H1 (cell line): ENCODE measurements at regions not wholly inside any gene's neighbourhood (a gene's known extent, or its start where the extent isn't known, plus 50 kb on each side); places are given as distances from the start of the nearest gene placed in this dataset.

Experiments
- CHD1 ChIP-seq: IDR thresholded peaks from 2 replicates; pipeline ENCODE4 v1.6.1; 2012; ENCODE audit warnings: low read depth, low read length, improper control_type of control experiment
- EZH2 ChIP-seq: fragments of 200-600 bp; sonication (generic); IDR thresholded peaks from 2 replicates; pipeline ENCODE4 v1.7.1; 2012; ENCODE audit warnings: low read depth, mild to moderate bottlenecking, moderate library complexity, low read length, inconsistent platforms; ENCODE audit not compliant: severe bottlenecking
- NANOG ChIP-seq: IDR thresholded peaks from 2 replicates; pipeline ENCODE4 v1.6.1; 2011; ENCODE audit warnings: low read length, low read depth, mild to moderate bottlenecking, inconsistent platforms; ENCODE audit not compliant: insufficient read depth, poor library complexity, severe bottlenecking
- RFX5 ChIP-seq: IDR thresholded peaks from 2 replicates; pipeline ENCODE4 v1.6.1; 2011; ENCODE audit warnings: low read depth, low read length, improper control_type of control experiment, borderline replicate concordance
- SRF ChIP-seq: IDR thresholded peaks from 2 replicates; pipeline ENCODE4 v1.6.1; 2011; ENCODE audit warnings: mild to moderate bottlenecking, low read depth, low read length, moderate library complexity

- TF ChIP-seq NANOG = no peak
- TF ChIP-seq CHD1 = no peak
- no peak for TF ChIP-seq EZH2
- no peak for TF ChIP-seq RFX5
- no peak for TF ChIP-seq SRF
These were observed 192.9 kb downstream of the NUAK1 start (continued) for GRCh38 chr12:105945880-105946279.
